ENCODE measurements at regions not wholly inside any gene's neighbourhood (a gene's known extent, or its start where the extent isn't known, plus 50 kb on each side); places are given as distances from the start of the nearest gene placed in this dataset.

- intact Hi-C loops (cut with DNase I) = no loop called here
Observed at GRCh38 chr14:76305268-76305826, 70.6 kb upstream of the ESRRB start.

GRCh38 chr14:76306131-76306530, 69.8 kb upstream of the ESRRB start:
- Histone ChIP-seq H3K27me3 (peaks cover 0 to 14% (median 0%) of the 10 kb centered on the region in 7 donors), H3K4me3 (no peak overlapping the region), H3K36me3 (no peaks in the 10 kb centered on the region), H3K4me1 (peaks cover 0 to 14% (median 9%) of the 10 kb centered on the region in 9 donors), H3K9me3 (no peaks in the 10 kb centered on the region), H3K27ac (no peak overlapping the region)
- ATAC-seq (no peak), DNase-seq (no peak)
- TF ChIP-seq, protein P1, sequence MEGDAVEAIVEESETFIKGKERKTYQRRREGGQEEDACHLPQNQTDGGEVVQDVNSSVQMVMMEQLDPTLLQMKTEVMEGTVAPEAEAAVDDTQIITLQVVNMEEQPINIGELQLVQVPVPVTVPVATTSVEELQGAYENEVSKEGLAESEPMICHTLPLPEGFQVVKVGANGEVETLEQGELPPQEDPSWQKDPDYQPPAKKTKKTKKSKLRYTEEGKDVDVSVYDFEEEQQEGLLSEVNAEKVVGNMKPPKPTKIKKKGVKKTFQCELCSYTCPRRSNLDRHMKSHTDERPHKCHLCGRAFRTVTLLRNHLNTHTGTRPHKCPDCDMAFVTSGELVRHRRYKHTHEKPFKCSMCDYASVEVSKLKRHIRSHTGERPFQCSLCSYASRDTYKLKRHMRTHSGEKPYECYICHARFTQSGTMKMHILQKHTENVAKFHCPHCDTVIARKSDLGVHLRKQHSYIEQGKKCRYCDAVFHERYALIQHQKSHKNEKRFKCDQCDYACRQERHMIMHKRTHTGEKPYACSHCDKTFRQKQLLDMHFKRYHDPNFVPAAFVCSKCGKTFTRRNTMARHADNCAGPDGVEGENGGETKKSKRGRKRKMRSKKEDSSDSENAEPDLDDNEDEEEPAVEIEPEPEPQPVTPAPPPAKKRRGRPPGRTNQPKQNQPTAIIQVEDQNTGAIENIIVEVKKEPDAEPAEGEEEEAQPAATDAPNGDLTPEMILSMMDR (IDR thresholded peaks at IDR 0.05) = no peak
- intact Hi-C loops (cut with DNase I) = no loop called here
- 91 to 92% methylated on average over 12 of the region's 12 CpGs for WGBS, 2 donors

More at GRCh38 chr14:76305268-76305826, 70.6 kb upstream of the ESRRB start:
- Histone ChIP-seq H3K4me3 (no peak overlapping the region), H3K9me3 (no peaks in the 10 kb centered on the region), H3K27ac (no peak overlapping the region), H3K36me3 (no peaks in the 10 kb centered on the region), H3K4me1 (peaks cover 0 to 9% (median 6%) of the 10 kb centered on the region in 9 donors), H3K27me3 (peaks cover 0 to 7% (median 0%) of the 10 kb centered on the region in 7 donors)
- DNase-seq (no peak), ATAC-seq (no peak)
- TF ChIP-seq, protein P1 (IDR thresholded peaks at IDR 0.05) = no peak
- WGBS, 2 donors = 59 to 74% methylated on average over 11 of the region's 11 CpGs

GRCh38 chr14:76307786-76308780, 67.9 kb upstream of the ESRRB start:
- WGBS, 2 donors = 91 to 93% methylated on average over 15 of the region's 15 CpGs
- ATAC-seq = no peak
- Histone ChIP-seq H3K4me3 (no peak overlapping the region), H3K36me3 (no peaks in the 10 kb centered on the region), H3K4me1 (peaks cover 0 to 22% (median 10%) of the 10 kb centered on the region in 9 donors), H3K27me3 (peaks cover 0 to 21% (median 0%) of the 10 kb centered on the region in 7 donors), H3K9me3 (no peaks in the 10 kb centered on the region), H3K27ac (no peak overlapping the region)
- DNase-seq = no peak
- intact Hi-C loops (cut with DNase I) = no loop called here
- TF ChIP-seq, protein P1 (IDR thresholded peaks at IDR 0.05) = no peak

- Histone ChIP-seq H3K36me3 (no peaks in the 10 kb centered on the region), H3K4me1 (peaks cover 0 to 24% (median 10%) of the 10 kb centered on the region in 9 donors), H3K27ac (peak overlapping the region in 7 of 10 donors; percentile 28 to 78 (median 67)), H3K27me3 (peaks cover 0 to 21% (median 0%) of the 10 kb centered on the region in 7 donors), H3K9me3 (no peaks in the 10 kb centered on the region), H3K4me3 (peak overlapping the region in 2 of 10 donors; percentile 45 to 48)
- TF ChIP-seq, protein P1 (IDR thresholded peaks at IDR 0.05) = peak in 2 of 9 donors; percentile 26
- ATAC-seq (no peak), DNase-seq (no peak)
- WGBS, 2 donors = 74 to 82% methylated on average over 8 of the region's 8 CpGs
- intact Hi-C loops (cut with DNase I) = no loop called here
Observed at GRCh38 chr14:76309572-76310162, 66.3 kb upstream of the ESRRB start.

Data from heart right ventricle (tissue), 16 donors.